ENCODE measurements at regions not wholly inside any gene's neighbourhood (a gene's known extent, or its start where the extent isn't known, plus 50 kb on each side); places are given as distances from the start of the nearest gene placed in this dataset.
"Not testable (repeated sequence)": the region's sequence is repeated elsewhere in the genome, so short reads cannot be mapped to it uniquely, and the experiment has no call there.

DNA sequence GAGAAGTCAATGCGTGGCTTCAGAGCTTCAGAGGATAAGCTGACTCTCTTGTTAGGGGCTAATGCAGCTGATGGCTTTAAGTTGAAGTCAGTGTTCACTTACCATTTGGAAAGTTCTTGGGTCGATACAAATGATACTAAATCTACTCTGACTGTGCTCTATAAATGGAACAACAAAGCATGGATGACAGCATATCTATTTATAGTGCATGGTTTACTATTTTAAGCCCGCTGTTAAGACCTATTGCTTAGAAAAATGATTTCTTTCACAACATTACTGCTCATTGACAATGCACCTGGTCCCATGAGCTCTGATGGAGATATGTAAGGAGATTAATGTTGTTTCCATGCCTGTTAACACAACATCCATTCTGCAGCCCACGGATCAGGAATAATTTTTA is 435.7 kb downstream of the MAT2B start:
- no peak for DNase-seq (ENCODE audit: low read depth in 1 of 2, low spot score in 1 of 2)

DNA sequence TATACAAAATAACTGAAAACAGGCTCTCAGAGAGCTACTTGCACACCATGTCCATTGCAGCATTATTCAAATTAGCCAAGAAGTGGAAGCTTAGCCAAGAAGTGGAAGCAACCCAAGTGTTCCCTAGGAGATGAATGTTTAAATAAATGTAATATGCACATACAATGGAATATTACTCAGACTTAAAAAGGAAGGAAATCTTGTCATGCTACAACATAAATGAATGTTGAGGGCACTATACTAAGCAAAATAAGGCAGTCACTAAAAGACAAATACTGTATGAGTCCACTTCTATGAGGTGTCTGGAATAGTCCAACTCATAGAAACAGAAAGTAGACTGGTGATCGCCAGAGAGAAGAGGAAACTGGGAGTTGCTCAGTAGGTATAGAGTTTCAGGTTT is 438.1 kb downstream of the MAT2B start:
- no peak for DNase-seq (ENCODE audit: low read depth in 1 of 2, low spot score in 1 of 2)

DNA sequence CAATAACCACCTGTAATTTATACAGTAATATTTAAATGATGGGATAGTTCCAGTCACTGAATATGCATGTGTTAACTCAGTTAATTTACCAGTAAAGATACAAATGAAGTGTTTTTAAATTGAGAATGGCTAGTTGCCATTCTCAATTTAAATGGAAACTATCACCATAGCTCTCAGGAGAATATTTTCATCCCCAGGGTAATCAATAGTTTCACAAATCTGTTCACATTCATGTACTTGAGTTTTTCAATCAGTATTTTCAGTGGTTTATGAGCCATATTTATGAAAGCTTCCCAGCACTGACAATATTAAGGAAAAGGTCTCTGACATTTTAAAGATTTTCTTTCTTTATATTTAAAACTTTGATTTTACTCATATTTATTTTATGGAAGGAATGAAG is 439.3 kb downstream of the MAT2B start:
- DNase-seq (ENCODE audit: low read depth in 1 of 2, low spot score in 1 of 2): no peak

DNA sequence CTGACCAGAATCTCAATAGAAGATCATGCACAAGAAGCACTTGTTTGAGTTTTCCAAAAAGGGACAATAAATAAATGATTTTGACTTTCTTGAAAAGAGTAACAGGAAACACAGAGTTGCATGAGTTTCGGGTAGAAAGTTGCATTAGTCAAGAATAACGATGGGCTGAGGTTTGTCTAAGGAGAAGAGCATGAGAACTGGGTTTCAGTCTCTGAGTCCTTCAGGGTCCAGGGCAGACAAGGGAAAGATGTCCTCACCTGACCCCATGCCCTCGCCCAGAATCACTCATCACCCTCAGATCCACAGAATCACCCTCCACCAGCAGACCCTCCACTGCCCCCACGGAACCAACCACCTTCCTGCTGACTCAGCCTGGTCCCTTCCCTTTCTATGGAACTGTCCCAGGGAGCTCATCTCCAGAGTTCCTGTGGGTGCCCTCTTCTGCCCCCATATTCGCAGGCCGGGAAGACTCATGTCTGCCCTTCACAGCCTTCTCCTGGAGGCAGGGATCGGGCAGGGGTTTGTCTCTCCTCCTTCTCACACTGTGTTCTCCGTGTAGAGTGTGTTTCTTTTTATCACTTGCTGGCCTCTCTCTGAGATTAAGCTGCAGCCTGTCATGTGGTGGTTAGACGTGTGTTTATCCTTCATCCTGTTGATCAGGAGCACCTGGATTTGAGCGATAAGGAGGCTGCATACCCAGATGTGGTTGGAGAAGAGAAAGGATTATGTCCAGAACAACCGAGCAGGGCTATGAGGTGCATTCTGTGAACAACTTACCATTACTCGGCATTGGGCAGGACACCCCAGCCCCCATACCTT is 442.6 kb downstream of the MAT2B start:
- no peak for DNase-seq (ENCODE audit: low read depth in 1 of 2, low spot score in 1 of 2)

DNA sequence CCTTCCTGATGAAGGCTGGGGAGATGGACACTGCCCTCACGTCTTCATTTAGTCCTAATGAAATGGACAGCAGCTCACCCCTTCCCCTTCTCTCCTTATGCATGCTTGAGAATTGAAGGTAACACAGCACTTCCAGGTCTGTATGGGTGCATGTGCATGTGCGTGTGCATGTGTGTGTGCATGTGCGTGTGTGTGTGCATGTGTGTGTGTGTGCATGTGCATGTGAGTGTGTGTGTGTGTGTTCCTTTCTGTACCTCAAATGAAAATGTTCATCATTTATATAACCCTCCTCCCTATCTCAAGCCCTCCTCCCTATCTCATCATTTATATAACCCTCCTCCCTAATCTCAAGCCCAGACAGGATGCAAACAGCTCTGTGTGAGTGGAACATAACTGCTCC is 444.8 kb downstream of the MAT2B start:
- DNase-seq (ENCODE audit: low read depth in 1 of 2, low spot score in 1 of 2): no peak

DNA sequence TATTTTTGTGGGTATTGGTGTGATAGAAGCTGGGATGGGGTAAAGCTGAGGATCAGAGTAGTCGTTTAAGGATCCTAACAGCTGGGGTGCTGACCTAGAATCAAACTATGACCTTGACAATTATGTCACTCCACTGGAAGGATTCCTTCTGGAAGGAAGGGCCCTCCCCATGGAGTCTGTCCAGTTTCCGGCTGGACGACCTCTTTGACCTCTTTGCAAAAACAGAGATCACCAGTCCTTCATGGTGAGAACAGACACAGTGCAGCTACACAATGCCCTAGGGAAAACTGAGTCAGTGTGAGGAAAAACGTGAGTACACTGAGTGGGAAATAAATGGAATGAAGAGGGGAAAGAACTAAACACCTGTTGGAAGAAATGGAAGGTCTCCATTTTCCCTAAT is 445.6 kb downstream of the MAT2B start:
- DNase-seq (ENCODE audit: low read depth in 1 of 2, low spot score in 1 of 2): no peak

DNA sequence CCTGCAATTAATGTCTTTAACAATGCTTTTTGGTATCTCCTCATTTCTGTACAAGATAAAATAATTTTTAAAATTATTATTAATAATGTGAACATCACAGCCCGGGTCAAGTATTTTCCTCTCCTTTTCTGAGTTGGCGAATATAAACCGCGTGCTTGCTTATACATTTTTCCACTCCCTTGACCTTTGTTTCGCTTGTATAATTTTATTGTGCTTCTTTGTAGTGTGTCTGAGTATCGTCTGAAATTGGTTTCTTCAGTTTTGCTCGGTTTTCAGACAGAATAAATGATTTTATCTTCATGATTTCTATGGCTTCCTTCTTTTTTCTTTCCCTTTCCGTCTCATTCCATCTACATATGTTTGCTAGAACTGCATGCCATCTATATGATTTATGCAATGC is 448.5 kb downstream of the MAT2B start:
- no peak for DNase-seq (ENCODE audit: low read depth in 1 of 2, low spot score in 1 of 2)

DNA sequence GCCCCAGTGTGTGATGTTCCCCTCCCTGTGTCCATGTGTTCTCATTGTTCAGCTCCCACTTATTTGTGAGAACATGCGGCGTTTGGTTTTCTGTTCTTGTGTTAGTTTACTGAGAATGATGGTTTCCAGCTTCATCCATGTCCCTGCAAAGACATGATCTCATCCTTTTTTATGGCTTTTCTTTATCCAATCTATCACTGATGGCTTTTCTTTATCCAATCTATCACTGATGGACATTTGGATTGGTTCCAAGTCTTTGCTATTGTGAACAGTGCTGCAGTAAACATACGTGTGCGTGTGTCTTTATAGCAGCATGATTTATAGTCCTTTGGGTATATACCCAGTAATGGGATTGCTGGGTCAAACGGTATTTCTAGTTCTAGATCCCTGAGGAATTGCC is 455.8 kb downstream of the MAT2B start:
- not testable (repeated sequence) for DNase-seq (ENCODE audit: low read depth in 1 of 2, low spot score in 1 of 2)

DNA sequence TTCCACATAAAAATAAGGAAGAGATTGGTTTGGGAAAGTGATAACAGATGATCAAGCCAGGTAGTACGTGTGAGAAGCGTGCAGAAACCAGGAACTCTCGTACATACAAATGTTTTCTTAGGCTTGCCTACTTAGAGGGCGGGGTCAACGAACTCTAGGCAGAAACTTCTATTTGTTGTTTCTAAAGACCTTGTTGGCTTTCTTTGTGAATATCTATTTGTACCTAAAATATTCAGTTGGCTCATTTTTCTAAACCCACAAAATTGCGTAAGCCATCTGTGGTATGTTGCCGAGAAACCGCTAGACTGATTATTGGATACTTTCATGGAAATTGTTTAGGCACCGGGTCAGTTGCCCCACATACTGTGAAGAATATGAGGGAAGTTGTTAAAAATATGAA is 458.5 kb downstream of the MAT2B start:
- DNase-seq (ENCODE audit: low read depth in 1 of 2, low spot score in 1 of 2): no peak

DNA sequence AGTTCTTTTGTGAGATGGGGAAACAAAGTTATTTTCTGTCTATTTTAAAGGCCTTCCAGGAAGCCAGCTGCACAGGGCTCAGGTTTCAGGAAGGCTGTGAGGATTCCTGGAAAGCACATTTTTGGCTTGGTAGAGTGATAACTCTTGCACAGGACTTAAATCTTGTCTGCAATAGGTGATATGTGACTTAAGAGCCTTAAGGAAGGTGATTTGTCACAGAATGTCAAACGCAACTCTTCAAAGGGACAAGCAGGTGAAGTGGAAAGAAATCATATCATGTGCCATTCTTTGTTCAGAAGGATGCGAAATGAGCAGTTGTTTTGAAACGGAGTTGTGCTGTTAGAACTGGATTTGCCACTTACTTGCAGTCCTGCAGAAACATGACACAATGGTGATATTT is 459.3 kb downstream of the MAT2B start:
- no peak for DNase-seq (ENCODE audit: low read depth in 1 of 2, low spot score in 1 of 2)

DNA sequence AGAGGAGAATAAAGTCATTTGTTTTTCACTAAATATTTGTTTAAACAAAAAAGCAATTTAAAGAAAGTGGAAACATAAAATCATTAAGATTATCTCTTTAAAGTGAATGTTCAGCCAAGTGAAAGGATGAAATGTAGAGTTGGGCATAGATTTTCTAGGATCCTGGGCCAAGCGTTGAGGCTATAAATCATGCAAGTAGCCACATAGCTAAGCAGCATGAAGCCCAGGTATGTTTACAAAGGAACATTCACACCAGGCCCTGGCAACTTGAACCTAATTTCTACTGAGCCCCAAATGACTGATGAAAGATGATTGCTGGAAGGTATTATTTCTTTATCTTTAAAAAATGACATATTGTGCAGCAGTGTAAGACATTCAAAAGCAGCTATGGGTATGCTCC is 461.8 kb downstream of the MAT2B start:
- no peak for DNase-seq (ENCODE audit: low read depth in 1 of 2, low spot score in 1 of 2)

DNA sequence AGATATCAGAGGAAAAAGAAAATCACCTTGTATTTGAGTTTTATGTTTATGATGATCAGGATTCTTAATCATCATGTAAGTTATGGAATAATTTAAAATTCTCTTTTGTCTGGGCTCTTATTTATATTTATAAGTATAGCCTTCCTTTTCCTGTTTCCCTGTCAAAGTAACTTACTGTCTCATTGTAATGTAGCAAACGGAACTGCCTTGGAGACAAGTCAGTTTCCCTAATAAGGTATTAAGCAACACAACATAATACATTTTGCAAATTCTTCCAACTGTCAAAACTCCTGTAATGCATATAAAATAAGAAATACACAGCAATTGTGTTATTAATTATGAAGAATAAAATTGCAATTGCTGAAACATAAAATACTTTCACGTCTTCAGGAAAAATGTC is 463.2 kb downstream of the MAT2B start:
- no peak for DNase-seq (ENCODE audit: low read depth in 1 of 2, low spot score in 1 of 2)

DNA sequence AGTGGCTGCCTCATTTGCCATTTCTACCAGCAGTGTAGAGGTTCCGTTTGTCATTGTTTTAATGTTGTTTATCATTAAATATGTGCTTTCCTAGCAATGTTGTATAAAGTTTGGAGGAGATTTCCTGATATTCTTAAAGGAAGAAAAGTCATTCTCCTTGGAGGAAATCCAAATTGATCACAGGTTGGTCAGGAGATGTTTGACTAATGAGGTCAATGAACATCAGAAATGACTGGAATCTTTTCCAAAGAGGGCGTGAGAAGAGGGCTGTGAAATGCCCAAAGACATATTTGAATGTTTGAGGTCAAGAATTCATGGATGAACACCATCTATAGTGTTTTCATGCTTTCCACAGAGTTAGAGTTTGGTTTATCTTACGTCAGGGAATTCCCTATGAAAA is 471.3 kb downstream of the MAT2B start:
- no peak for DNase-seq (ENCODE audit: low read depth in 1 of 2, low spot score in 1 of 2)

DNA sequence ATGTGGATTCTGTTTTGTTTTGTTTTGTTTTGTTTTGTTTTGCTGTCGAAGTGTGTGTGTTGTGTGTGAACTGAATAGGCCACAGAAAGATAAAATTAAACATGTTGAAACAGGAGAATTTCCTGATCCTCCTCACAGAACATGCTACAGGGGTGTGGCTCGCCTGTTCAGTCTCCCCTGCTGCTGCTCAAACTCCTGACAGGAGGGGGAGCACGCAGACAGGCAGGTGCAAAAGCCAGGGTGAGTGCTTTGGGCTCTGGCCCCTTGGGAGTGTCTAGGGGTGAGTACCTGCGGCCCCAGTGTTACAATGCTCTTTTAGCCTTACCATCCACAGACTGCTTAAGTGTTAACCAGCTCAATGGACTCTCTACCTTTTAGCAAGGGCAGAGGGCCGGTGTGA is 473.5 kb downstream of the MAT2B start:
- no peak for DNase-seq (ENCODE audit: low read depth in 1 of 2, low spot score in 1 of 2)

DNA sequence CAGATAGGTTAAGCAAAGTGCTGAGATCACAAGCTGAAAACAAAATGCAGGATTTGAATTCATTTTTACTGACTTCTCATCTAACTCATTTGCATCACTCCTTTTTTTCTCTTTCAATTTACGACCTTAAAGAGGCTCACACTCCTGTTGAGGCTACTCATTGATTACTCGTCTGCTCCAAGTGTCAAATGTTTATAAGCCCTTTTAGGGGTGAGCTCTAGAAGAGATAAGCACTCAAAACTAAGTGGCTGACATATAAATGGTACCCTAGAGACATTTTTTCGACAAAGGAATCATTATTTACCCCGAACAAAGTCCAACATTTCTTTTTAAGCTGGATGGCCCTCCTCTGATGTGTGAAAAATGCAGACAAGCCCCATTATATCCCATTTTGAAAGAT is 483.1 kb downstream of the MAT2B start:
- no peak for DNase-seq (ENCODE audit: low read depth in 1 of 2, low spot score in 1 of 2)

DNA sequence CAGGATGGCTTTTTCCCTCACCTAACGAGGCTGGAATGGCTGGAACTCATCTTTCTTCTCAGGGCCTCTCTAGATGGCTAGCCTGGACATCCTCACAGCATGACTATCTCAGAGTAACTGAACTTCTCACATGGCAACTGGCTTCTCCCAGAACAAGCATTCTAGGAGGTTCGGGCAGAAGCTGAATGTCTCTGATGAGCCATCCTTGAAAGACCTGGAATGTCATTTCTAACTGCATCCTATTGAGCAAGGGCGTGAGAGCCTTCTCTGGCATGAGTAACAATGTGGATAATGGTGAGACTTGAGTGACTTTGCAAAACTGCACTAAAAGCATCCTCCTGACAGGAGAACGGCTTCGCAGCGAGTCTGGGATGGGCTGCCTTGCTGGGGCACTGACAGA is 487.7 kb downstream of the MAT2B start:
- no peak for DNase-seq (ENCODE audit: low read depth in 1 of 2, low spot score in 1 of 2)

DNA sequence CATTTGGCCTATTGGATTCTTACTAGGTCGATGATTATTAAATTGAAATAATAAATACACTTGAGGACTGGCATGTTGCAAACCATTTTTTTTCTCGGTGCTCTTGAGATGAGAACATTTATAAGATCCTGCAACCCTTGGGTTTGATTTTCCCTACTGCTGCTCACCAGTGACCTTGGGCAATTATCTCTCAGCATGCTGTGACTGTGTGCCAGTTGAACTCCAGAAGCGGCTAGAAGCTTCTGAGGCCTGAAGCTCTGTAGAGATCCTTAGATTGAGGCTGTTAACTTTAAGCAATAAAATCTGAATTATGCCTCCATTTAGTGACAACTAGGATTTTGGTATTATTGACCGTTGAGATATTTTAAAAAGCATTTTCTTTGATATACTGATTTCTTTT is 489.8 kb downstream of the MAT2B start:
- DNase-seq (ENCODE audit: low read depth in 1 of 2, low spot score in 1 of 2): no peak

DNA sequence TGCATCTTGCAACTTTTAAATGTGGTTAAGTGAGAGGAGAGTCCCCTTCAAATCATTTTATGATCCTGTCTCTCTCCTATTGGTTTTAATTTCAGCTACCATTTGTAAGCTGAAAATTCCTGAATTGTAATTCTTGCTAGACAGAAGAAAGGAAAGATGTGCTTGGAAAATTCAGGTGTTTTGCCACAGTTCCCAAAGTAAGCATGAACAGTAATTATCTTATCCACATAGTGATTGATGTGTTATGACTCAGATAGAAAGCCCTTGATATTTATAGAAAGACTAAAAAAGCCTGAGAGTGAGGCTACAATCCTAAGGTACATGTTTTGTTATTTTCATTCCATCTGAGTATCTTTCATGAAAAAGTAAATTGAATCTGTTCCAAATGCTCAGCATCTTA is 492.5 kb downstream of the MAT2B start:
- no peak for DNase-seq (ENCODE audit: low read depth in 1 of 2, low spot score in 1 of 2)

DNA sequence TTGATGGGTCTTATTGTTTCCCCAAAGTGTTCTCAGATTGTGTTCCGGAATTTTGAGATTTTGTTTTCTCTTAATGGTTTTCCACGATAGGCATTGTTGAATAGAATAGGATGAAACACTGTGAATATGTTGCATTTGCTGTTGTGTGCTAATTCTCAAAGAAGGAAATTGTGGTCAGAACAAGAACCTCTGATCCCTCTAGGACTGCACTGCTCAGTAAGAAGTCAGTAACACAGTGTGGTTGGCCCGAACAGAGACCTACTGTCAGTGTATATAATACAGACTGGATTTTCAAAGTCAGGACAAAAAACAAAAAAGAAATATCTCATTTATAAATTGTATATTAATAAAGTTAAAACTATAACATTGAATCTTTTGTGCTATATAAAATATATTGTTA is 494.8 kb downstream of the MAT2B start:
- DNase-seq (ENCODE audit: low read depth in 1 of 2, low spot score in 1 of 2): no peak

DNA sequence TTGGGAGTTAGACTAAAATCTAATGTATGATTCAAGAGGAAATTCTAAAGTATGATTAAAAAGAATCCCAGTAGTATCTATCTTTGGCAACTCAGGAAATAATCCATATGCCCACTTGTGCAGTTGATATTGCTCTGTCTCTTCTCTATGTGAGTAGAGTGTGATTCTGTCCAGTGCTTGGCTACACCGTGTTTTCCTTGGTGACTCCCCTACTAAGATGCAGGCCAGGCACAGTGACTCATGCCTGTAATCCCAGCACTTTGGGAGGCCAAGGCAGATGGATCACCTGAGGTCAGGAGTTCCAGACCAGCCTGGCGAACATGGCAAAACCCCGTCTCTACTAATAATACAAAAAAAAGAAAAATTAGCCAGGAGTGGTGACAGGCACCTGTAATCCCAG is 495.4 kb downstream of the MAT2B start:
- DNase-seq (ENCODE audit: low read depth in 1 of 2, low spot score in 1 of 2): no peak

DNA sequence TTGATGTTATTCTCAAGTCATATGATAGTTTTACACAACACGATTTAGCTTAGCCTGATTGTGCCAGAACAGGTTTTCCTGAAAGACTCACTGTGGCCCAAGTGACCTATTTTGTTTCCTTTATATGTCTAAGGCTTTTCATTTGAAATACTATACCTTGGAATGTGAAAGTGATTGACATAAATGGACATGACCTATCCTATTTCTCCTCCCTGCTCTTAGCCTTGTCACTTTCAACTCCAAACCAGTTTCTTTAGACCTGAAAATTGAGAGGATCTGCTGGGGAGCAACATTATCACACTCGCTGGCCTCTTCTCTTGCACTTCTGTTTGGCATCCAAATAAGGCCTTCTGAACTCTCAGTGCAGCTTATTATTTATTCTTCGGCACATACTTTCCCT is 496.8 kb downstream of the MAT2B start:
- no peak for DNase-seq (ENCODE audit: low read depth in 1 of 2, low spot score in 1 of 2)

DNA sequence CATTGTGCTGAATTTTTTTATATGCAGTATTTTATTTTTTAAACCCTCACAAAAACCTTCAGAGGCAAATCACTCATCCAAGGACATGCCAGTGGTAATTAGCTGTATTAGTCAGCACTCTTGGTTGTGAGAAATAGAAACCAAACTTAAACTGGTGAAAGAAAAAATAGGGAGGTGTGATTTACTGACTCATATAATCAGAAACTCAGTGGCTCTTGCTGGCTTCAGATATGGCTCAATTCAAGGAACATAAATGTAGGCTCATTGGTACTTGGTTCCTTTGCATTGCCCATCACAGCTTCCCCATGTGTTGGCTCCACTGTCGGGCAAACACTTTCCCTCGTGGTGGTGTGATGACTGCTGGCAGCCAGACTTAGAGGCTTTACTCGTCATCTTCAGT is 497.2 kb downstream of the MAT2B start:
- DNase-seq (ENCODE audit: low read depth in 1 of 2, low spot score in 1 of 2): no peak

DNA sequence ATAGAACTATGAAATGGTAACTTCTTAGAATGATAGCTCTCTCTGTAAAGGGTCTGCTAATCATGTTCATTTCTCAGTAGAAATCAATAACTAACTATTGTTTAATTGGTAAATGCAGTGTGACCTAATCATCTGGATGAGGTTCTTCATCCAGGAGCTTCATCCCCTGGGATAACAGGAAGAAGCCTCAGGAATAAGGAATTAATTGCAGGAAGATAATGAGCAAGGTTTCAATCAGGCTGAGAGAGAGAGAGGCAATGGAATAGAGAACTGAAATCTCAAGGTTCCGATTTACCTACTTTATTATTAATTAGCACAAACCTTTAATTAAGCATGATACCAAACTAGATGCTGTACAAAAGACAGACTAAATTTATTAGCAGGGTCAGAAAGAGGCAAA is 499.7 kb downstream of the MAT2B start:
- DNase-seq (ENCODE audit: low read depth in 1 of 2, low spot score in 1 of 2): no peak

DNA sequence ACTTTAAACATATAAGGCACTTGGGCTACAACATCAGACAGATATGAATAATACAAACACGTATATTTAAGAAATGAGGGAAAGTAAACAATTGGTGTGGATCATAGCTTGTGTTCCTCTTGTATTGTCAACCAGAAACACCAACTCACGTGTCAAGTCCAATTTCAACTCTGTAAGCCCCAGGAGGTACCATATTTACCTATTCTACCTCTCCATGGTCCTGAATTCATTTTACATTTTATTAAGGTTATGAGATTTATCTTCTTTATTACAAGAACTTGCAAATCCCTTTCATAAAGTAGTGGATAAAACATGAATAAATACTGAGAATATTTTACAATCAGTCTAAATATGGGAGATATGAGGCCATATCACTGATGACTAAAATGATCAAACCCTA is 501.6 kb downstream of the MAT2B start:
- DNase-seq (ENCODE audit: low read depth in 1 of 2, low spot score in 1 of 2): no peak
